Mucosa of descending colon (tissue), 3 donors: ENCODE measurements at regions not wholly inside any gene's neighbourhood (a gene's known extent, or its start where the extent isn't known, plus 50 kb on each side); places are given as distances from the start of the nearest gene placed in this dataset.

ENCODE experiments used
- ATAC-seq: fragments of 200-7000 bp; cut with Tn5 transposase; one replicate; pipeline ENCODE4 v1.9.1; 2020; ENCODE audit warnings: mild to moderate bottlenecking, moderate library complexity
- DNase-seq, 3 donors: peaks; one replicate each; pipeline ENCODE4 v3.0.0-alpha.2; 2020
- H3K36me3 ChIP-seq: fragments of 200-600 bp; one replicate; pipeline ENCODE4 v1.8.0; 2021; ENCODE audit warnings: low read depth, mild to moderate bottlenecking
- H3K4me1 ChIP-seq: fragments of 200-600 bp; one replicate; pipeline ENCODE4 v1.8.0; 2021; ENCODE audit warnings: low read depth, mild to moderate bottlenecking
- H3K4me3 ChIP-seq: fragments of 200-600 bp; one replicate; pipeline ENCODE4 v1.8.0; 2021; ENCODE audit warnings: mild to moderate bottlenecking
- H3K9me3 ChIP-seq: fragments of 200-600 bp; one replicate; pipeline ENCODE4 v1.8.0; 2021; ENCODE audit warnings: mild to moderate bottlenecking
- intact Hi-C, 2 donors: fragments of 100-400 bp; cut with DNase I in 1 of 2; cut with micrococcal nuclease in 1 of 2; formaldehyde crosslinking; loops; one replicate each; pipeline versions ENCODE4 v1.11.0 to v1.11.1; 2022; cut with DNase I, micrococcal nuclease
- TF ChIP-seq, protein P1 (sequence below): fragments of 200-600 bp; IDR thresholded peaks from one replicate; pipeline ENCODE4 v1.8.0; 2022; ENCODE audit warnings: antibody characterized with exemption, mild to moderate bottlenecking
- donor health status: DM: no; HTN: no; CAD: no; lungs with moderate emphysema.
- donor health status: DM: no; HTN: no; CAD: no.
- donor health status: DM: no; HTN: yes; CAD: no.

DNA sequence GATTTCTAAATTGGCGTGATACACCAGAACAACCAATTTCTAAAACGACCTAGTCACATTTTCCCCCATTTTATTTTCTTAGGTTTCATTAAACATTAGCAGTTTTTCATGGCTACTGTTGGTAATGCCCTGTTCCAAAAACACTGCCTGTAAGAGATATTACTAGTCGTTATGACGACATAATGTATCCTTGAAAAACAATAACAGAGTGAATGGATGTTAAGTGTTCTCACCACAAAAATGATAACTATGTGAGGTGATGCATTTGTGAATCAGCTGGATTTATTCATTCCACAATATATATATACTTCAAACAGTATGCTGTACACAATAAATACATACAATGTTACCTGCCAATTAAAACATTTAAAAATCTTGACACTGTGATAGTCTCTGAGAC is 1147.6 kb upstream of the PCDH10 start:
- no peak for DNase-seq
- no peaks in the 10 kb centered on the region for H3K4me1 ChIP-seq
- no peak for ATAC-seq

DNA sequence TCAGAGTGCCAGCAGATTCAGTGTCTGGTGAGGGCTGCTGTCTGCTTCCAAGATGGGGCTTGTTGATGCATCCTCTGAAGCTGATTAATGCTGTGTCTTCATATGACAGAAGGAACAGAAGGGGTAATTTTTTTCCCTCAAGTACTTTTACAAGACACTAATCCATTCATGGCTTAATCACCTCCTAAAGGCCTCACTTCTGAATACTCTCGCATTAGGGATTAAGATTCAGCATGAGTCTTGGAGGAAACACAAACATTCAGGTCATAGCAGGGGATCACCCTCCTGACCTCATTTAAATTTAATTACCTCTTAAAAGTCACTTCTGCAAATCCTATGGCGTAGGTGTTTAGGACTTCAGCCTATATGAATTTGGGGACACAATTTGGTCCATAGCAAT is 1145.5 kb upstream of the PCDH10 start:
- TF ChIP-seq, protein P1, sequence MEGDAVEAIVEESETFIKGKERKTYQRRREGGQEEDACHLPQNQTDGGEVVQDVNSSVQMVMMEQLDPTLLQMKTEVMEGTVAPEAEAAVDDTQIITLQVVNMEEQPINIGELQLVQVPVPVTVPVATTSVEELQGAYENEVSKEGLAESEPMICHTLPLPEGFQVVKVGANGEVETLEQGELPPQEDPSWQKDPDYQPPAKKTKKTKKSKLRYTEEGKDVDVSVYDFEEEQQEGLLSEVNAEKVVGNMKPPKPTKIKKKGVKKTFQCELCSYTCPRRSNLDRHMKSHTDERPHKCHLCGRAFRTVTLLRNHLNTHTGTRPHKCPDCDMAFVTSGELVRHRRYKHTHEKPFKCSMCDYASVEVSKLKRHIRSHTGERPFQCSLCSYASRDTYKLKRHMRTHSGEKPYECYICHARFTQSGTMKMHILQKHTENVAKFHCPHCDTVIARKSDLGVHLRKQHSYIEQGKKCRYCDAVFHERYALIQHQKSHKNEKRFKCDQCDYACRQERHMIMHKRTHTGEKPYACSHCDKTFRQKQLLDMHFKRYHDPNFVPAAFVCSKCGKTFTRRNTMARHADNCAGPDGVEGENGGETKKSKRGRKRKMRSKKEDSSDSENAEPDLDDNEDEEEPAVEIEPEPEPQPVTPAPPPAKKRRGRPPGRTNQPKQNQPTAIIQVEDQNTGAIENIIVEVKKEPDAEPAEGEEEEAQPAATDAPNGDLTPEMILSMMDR, result no peak
- H3K4me1 ChIP-seq, result no peaks in the 10 kb centered on the region
- peaks cover 3% of the 10 kb centered on the region for H3K9me3 ChIP-seq
- H3K36me3 ChIP-seq, result no peaks in the 10 kb centered on the region
- H3K4me3 ChIP-seq, result no peak overlapping the region
- intact Hi-C loops, result no loop called here
- DNase-seq, result no peak
- ATAC-seq, result no peak

More for the DNA sequence above, 1147.6 kb upstream of the PCDH10 start:
- no peaks in the 10 kb centered on the region for H3K36me3 ChIP-seq
- intact Hi-C loops, result no loop called here
- TF ChIP-seq, protein P1, result no peak
- H3K9me3 ChIP-seq, result peaks cover 3% of the 10 kb centered on the region
- no peak overlapping the region for H3K4me3 ChIP-seq

DNA sequence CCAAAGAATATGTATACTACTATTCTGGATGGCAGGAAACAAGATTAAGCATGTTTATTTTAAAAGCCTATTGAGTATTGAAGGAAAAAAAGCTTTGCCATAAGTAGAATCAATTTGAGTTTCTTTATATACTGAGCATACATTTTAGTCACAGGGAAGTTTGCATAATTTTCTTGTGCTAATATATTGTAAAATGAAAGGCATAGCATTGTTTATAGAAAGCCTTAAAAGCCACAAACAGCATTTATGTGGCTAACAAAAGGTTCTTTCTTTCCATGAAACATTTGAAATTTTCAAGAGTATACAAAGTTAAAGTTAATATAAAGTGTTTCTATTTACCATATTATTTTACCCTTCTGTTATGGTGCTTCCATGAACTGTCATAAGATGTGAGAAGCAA is 1133.8 kb upstream of the PCDH10 start:
- intact Hi-C loops, result no loop called here
- no peak overlapping the region for H3K4me3 ChIP-seq
- no peak for ATAC-seq

DNA sequence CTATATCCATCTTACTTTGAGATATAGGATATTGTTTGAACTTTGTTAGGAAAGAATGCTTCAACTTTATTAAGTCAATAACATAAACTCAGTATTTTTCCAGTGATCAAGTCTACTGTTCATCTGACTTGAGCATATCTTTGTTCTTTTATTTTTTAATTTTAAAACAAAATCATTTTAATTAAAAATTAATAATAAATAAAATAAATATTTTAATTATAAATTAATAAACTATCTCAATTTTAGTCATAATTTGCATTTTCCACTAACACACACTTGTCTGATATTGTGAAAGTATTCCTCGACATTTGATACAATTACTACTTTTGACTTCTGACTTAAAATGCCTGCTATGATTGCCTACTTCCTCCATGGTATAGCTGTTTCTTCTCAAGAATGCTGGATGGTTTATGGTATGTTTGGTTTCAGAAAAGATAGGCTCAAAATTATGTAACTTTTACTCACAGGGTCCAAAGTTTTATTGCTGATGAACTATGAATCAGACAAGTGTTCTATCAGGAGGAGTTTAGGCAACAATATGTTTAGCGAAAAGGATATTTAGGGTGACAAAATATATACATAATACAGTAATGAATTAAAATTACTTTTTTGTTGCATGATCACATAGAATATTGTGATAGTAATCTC is 1132.3 kb upstream of the PCDH10 start:
- DNase-seq, result no peak
- Histone ChIP-seq H3K4me1 (no peaks in the 10 kb centered on the region), H3K9me3 (no peaks in the 10 kb centered on the region), H3K36me3 (no peaks in the 10 kb centered on the region), H3K4me3 (no peak overlapping the region)
- TF ChIP-seq, protein P1, result no peak
- ATAC-seq, result no peak
- intact Hi-C loops, result no loop called here

More for the DNA sequence above, 1133.8 kb upstream of the PCDH10 start:
- H3K4me1 ChIP-seq, result no peaks in the 10 kb centered on the region
- DNase-seq, result no peak
- TF ChIP-seq, protein P1, result no peak
- H3K36me3 ChIP-seq, result no peaks in the 10 kb centered on the region
- H3K9me3 ChIP-seq, result no peaks in the 10 kb centered on the region

DNA sequence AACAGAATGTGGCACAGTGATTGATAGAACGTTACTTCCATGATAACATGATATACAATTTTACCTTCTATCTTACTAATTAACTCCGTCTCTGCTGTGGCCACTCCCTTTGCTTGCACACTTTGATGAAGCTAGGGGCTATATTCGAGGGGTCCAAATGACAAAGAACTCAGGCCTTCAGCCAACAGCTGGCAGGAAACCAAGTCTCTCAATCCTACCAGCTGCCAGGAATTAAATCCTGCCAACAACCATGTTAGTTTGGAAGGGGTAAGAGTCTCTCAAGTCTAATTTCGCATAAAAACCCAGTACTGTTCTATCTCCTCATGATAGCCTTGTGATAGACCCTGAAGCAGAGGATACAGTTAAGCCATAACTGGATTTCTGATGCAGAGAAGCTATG is 1122.9 kb upstream of the PCDH10 start:
- no peak overlapping the region for H3K4me3 ChIP-seq
- H3K36me3 ChIP-seq, result no peaks in the 10 kb centered on the region
- no peaks in the 10 kb centered on the region for H3K9me3 ChIP-seq
- TF ChIP-seq, protein P1, result no peak
- ATAC-seq, result no peak
- intact Hi-C loops, result no loop called here
- no peaks in the 10 kb centered on the region for H3K4me1 ChIP-seq
- DNase-seq, result no peak

DNA sequence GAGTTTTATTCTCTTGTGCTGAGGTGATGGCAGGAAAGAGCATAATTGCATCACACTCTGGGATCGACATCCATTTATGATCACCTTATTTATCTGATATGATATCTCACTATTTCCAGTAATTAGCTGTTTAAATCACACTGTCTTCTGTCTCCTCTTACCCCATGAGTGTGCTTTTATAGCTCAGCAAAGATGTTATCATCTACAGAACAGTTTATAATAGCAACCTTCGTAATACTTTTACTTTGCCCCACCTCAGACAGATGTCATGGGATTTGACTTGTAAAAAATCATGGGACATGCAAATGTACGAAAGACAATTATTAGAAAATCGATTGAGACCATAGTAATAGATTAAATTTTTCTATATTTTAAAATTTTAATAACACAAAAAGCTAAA is 1122.3 kb upstream of the PCDH10 start:
- no peaks in the 10 kb centered on the region for H3K4me1 ChIP-seq
- no peak overlapping the region for H3K4me3 ChIP-seq
- H3K9me3 ChIP-seq, result no peaks in the 10 kb centered on the region
- TF ChIP-seq, protein P1, result no peak
- no peaks in the 10 kb centered on the region for H3K36me3 ChIP-seq
- no peak for ATAC-seq
- intact Hi-C loops, result no loop called here
- no peak for DNase-seq
